HEK293 (cell line): ENCODE measurements at regions not wholly inside any gene's neighbourhood (a gene's known extent, or its start where the extent isn't known, plus 50 kb on each side); places are given as distances from the start of the nearest gene placed in this dataset.

Experiments used
- CTCF ChIA-PET: fragments of 350-600 bp; formaldehyde crosslinking; extraction: SDS; loops from one replicate; lab custom pipeline; 2021; ENCODE audit warnings: antibody characterized with exemption; lab: Yijun Ruan, JAX
- POLR2A ChIA-PET: fragments of 300-600 bp; formaldehyde crosslinking; extraction: SDS; loops from one replicate; lab custom pipeline; 2020; ENCODE audit warnings: antibody characterized with exemption, inconsistent platforms; lab: Yijun Ruan, JAX
- H3K27ac ChIP-seq: fragments of 200-500 bp; sonication (Bioruptor generic); 2 replicates; pipeline ENCODE4 v1.5.1; 2014; ENCODE audit warnings: low read depth, low read length, control low read depth, inconsistent platforms; ENCODE audit errors: extremely low read depth
- H3K36me3 ChIP-seq, 2 experiments: fragments of 200-500 bp in 1 of 2; sonication (Bioruptor generic) in 1 of 2; 1 replicate in 1 of 2; 2 replicates in 1 of 2; pipeline ENCODE4 v1.5.1; 2014 to 2017; ENCODE audit warnings: inconsistent platforms in 2 of 2, low read length in 2 of 2; ENCODE audit not compliant: control insufficient read depth in 2 of 2, insufficient read depth in 1 of 2
- H3K4me1 ChIP-seq: fragments of 200-500 bp; sonication (Bioruptor generic); 2 replicates; pipeline ENCODE4 v1.5.1; 2014; ENCODE audit warnings: mild to moderate bottlenecking, low read length, inconsistent platforms; ENCODE audit not compliant: control insufficient read depth, insufficient read depth
- H3K4me3 ChIP-seq: 2 replicates; pipeline ENCODE4 v1.5.1; 2011; ENCODE audit warnings: low read depth, mild to moderate bottlenecking, control low read depth, low read length, moderate library complexity
- H3K9me3 ChIP-seq: fragments of 200-500 bp; sonication (Bioruptor generic); 2 replicates; pipeline ENCODE4 v1.5.1; 2014; ENCODE audit warnings: low read depth, low read length, inconsistent platforms; ENCODE audit not compliant: control insufficient read depth, insufficient read depth
- BCL11A ChIP-seq: fragments of 450-650 bp; formaldehyde crosslinking; IDR thresholded peaks from 2 replicates; pipeline ENCODE4 v1.5.1; 2016; ENCODE audit warnings: low read depth, missing biosample characterization, missing genetic modification characterization
- GLIS1 ChIP-seq: fragments of 450-650 bp; formaldehyde crosslinking; IDR thresholded peaks from 2 replicates; pipeline ENCODE4 v1.5.1; 2016; ENCODE audit warnings: missing biosample characterization, missing genetic modification characterization
- HOXA7 ChIP-seq: sonication (generic); formaldehyde crosslinking; IDR thresholded peaks from 2 replicates; pipeline ENCODE4 v1.8.1; 2022; ENCODE audit warnings: missing genetic modification reagents, borderline replicate concordance
- SCRT2 ChIP-seq: fragments of 450-650 bp; formaldehyde crosslinking; IDR thresholded peaks from 2 replicates; pipeline ENCODE4 v1.5.1; 2016; ENCODE audit warnings: missing biosample characterization, missing genetic modification characterization
- SP3 ChIP-seq: fragments of 450-650 bp; formaldehyde crosslinking; IDR thresholded peaks from 2 replicates; pipeline ENCODE4 v1.5.1; 2016; ENCODE audit warnings: missing biosample characterization, missing genetic modification characterization
- TCF7L2 ChIP-seq: IDR thresholded peaks from 2 replicates; pipeline ENCODE4 v1.6.1; 2011; ENCODE audit warnings: low read depth, mild to moderate bottlenecking, inconsistent platforms, low read length, moderate library complexity, borderline replicate concordance
- TSHZ1 ChIP-seq: fragments of 450-650 bp; formaldehyde crosslinking; IDR thresholded peaks from 2 replicates; pipeline ENCODE4 v1.5.1; 2016; ENCODE audit warnings: missing biosample characterization, missing genetic modification characterization, borderline replicate concordance
- WT1 ChIP-seq: fragments of 450-650 bp; formaldehyde crosslinking; IDR thresholded peaks from 2 replicates; pipeline ENCODE4 v1.5.1; 2016; ENCODE audit warnings: missing biosample characterization, missing genetic modification characterization
- ZBTB21 ChIP-seq: fragments of 450-650 bp; formaldehyde crosslinking; IDR thresholded peaks from 2 replicates; pipeline ENCODE4 v1.5.1; 2017; ENCODE audit warnings: missing biosample characterization, missing genetic modification characterization
- ZFP37 ChIP-seq: fragments of 450-650 bp; formaldehyde crosslinking; IDR thresholded peaks from 2 replicates; pipeline ENCODE4 v1.5.1; 2016; ENCODE audit warnings: missing biosample characterization, missing genetic modification characterization
- ZFP69B ChIP-seq: fragments of 450-650 bp; formaldehyde crosslinking; IDR thresholded peaks from 2 replicates; pipeline ENCODE4 v1.5.1; 2016; ENCODE audit warnings: missing biosample characterization, missing genetic modification characterization
- ZNF221 ChIP-seq: fragments of 450-650 bp; formaldehyde crosslinking; IDR thresholded peaks from 2 replicates; pipeline ENCODE4 v1.5.1; 2017; ENCODE audit warnings: missing biosample characterization, missing genetic modification characterization, borderline replicate concordance
- ZNF266 ChIP-seq: fragments of 450-650 bp; formaldehyde crosslinking; IDR thresholded peaks from 2 replicates; pipeline ENCODE4 v1.5.1; 2016; ENCODE audit warnings: missing biosample characterization, missing genetic modification characterization, low read depth
- ZNF274 ChIP-seq, 2 experiments: fragments of 200-500 bp in 1 of 2; fragments of 450-650 bp in 1 of 2; sonication (Bioruptor generic) in 1 of 2; formaldehyde crosslinking in 1 of 2; IDR thresholded peaks; 2 replicates each; pipeline versions ENCODE4 v1.5.1 to v1.6.1; 2014 to 2016; ENCODE audit warnings: borderline replicate concordance in 1 of 2, inconsistent platforms in 1 of 2, low read length in 1 of 2, missing biosample characterization in 1 of 2, missing genetic modification characterization in 1 of 2
- ZNF311 ChIP-seq: fragments of 450-650 bp; formaldehyde crosslinking; IDR thresholded peaks from 2 replicates; pipeline ENCODE4 v1.5.1; 2017; ENCODE audit warnings: missing biosample characterization, missing genetic modification characterization, borderline replicate concordance
- ZNF324 ChIP-seq: fragments of 450-650 bp; formaldehyde crosslinking; IDR thresholded peaks from 2 replicates; pipeline ENCODE4 v1.5.1; 2016; ENCODE audit warnings: missing biosample characterization, missing genetic modification characterization
- ZNF335 ChIP-seq: fragments of 450-650 bp; formaldehyde crosslinking; conservative IDR thresholded peaks from 2 replicates; pipeline ENCODE4 v1.5.1; 2016; ENCODE audit warnings: missing biosample characterization, missing genetic modification characterization
- ZNF529 ChIP-seq: fragments of 450-650 bp; formaldehyde crosslinking; IDR thresholded peaks from 2 replicates; pipeline ENCODE4 v1.5.1; 2017; ENCODE audit warnings: missing genetic modification characterization, missing biosample characterization; ENCODE audit not compliant: insufficient replicate concordance
- ZNF571 ChIP-seq: fragments of 450-650 bp; formaldehyde crosslinking; IDR thresholded peaks from 2 replicates; pipeline ENCODE4 v1.5.0; 2017; ENCODE audit warnings: missing biosample characterization, missing genetic modification characterization
- ZNF670 ChIP-seq: fragments of 450-650 bp; formaldehyde crosslinking; IDR thresholded peaks from 2 replicates; pipeline ENCODE4 v1.5.1; 2016; ENCODE audit warnings: missing biosample characterization, missing genetic modification characterization, low read depth
- ZNF776 ChIP-seq: fragments of 450-650 bp; formaldehyde crosslinking; IDR thresholded peaks from 2 replicates; pipeline ENCODE4 v1.5.0; 2017; ENCODE audit warnings: missing biosample characterization, missing genetic modification characterization, borderline replicate concordance
- ZNF791 ChIP-seq: fragments of 450-650 bp; formaldehyde crosslinking; IDR thresholded peaks from 2 replicates; pipeline ENCODE4 v1.5.1; 2016; ENCODE audit warnings: missing biosample characterization, missing genetic modification characterization
- ZNF843 ChIP-seq: fragments of 450-650 bp; formaldehyde crosslinking; IDR thresholded peaks from 2 replicates; pipeline ENCODE4 v1.5.1; 2016; ENCODE audit warnings: missing biosample characterization, missing genetic modification characterization
- TF ChIP-seq, protein P1 (sequence below): fragments of 450-650 bp; formaldehyde crosslinking; IDR thresholded peaks from 2 replicates; pipeline ENCODE4 v1.5.1; 2016; ENCODE audit warnings: missing biosample characterization, missing genetic modification characterization

GRCh38 chr5:52517667-52518066 is 270.0 kb upstream of the ITGA1 start:
- TF ChIP-seq BCL11A (tag by site-specific recombination) (no peak), SCRT2 (tag by site-specific recombination) (no peak), ZNF311 (tag by site-specific recombination) (no peak), ZNF670 (tag by site-specific recombination) (no peak), ZNF274 (IDR thresholded peaks at IDR 0.05; ENCODE audit: low read length) (no peak), ZNF274 (tag by site-specific recombination; IDR thresholded peaks at IDR 0.05; ENCODE audit: borderline replicate concordance) (no peak), ZNF221 (tag by site-specific recombination) (no peak), TSHZ1 (tag by site-specific recombination) (no peak), GLIS1 (tag by site-specific recombination) (no peak), TCF7L2 (no peak), ZNF571 (tag by site-specific recombination) (no peak), ZFP69B (tag by site-specific recombination) (no peak), ZFP37 (tag by site-specific recombination) (no peak), WT1 (tag by site-specific recombination) (no peak), ZNF843 (tag by site-specific recombination) (no peak), SP3 (no peak), ZNF776 (tag by site-specific recombination) (no peak), ZNF335 (tag by site-specific recombination) (no peak)
- TF ChIP-seq, protein P1, sequence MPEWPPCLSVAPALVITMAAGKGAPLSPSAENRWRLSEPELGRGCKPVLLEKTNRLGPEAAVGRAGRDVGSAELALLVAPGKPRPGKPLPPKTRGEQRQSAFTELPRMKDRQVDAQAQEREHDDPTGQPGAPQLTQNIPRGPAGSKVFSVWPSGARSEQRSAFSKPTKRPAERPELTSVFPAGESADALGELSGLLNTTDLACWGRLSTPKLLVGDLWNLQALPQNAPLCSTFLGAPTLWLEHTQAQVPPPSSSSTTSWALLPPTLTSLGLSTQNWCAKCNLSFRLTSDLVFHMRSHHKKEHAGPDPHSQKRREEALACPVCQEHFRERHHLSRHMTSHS = no peak
- Histone ChIP-seq H3K9me3 (no peaks in the 10 kb centered on the region), H3K4me3 (no peak overlapping the region), H3K36me3 (no peaks in the 10 kb centered on the region), H3K4me1 (no peaks in the 10 kb centered on the region), H3K27ac (no peak overlapping the region)
- POLR2A ChIA-PET = no interaction called here
- CTCF ChIA-PET = no interaction called here

DNA sequence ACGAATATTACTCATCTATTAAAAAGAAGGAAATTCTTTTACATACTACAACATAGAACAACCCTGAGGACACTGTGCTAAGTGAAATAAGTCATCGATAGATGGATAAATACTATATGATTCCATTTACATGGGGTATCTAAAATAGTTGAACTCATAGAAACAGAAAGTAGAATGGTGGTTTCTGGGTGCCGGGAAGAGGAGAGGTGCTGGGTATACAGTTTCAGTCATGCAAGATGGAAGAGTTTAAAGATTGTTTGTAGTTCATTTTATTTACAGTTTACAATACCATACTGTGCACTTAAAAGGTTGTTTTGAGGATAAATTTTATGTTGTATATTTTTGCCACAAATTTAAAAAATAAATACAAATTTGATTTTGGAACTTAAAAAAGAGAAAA is 267.5 kb upstream of the ITGA1 start:
- Histone ChIP-seq H3K36me3 (no peaks in the 10 kb centered on the region), H3K4me1 (no peaks in the 10 kb centered on the region), H3K9me3 (no peaks in the 10 kb centered on the region)
- POLR2A ChIA-PET = no interaction called here
- TF ChIP-seq WT1 (tag by site-specific recombination) = no peak
- no peak for TF ChIP-seq ZNF529 (tag by site-specific recombination)
- no peak for TF ChIP-seq ZNF324 (tag by site-specific recombination)
- TF ChIP-seq HOXA7 = no peak
- no peak for TF ChIP-seq ZNF266 (tag by site-specific recombination)
- no peak for TF ChIP-seq ZNF791 (tag by site-specific recombination)
- no peak for TF ChIP-seq ZBTB21 (tag by site-specific recombination)
- TF ChIP-seq, all 188 proteins: peak for 0
- CTCF ChIA-PET = no interaction called here
- no peak overlapping the region for H3K4me3 ChIP-seq
- no peak overlapping the region for H3K27ac ChIP-seq
